NOMO-1 (cell line): ENCODE measurements at regions not wholly inside any gene's neighbourhood (a gene's known extent, or its start where the extent isn't known, plus 50 kb on each side); places are given as distances from the start of the nearest gene placed in this dataset.
A peak's percentile ranks its signal among the peaks of the same experiment; 100 is the strongest.

Experiments used
- DNase-seq, 2 experiments: peaks; one replicate each; lab custom pipeline; 2025; ENCODE audit not compliant: unreplicated experiment in 2 of 2; lab: John Stamatoyannopoulos, UW

DNA sequence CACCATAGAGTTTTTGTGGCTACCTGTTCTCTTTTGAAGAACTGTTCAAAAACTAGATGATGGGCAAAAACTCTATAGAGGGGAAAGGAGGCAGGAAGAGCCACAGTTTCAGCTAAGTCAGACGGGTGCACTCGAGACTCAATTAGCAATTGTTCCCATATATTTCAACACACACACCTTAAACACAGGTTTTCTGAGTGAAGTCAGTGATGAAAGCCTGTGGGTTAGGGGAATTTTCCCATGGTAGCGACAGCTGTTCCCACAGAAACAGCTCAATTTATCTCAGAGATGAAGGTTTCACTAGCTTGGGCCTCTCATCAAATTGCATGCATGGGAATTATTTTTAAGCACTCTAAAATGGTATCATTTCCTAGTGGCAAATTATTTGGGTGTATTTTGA, 143.4 kb downstream of the ZIC5 start:
- DNase-seq: no peak

DNA sequence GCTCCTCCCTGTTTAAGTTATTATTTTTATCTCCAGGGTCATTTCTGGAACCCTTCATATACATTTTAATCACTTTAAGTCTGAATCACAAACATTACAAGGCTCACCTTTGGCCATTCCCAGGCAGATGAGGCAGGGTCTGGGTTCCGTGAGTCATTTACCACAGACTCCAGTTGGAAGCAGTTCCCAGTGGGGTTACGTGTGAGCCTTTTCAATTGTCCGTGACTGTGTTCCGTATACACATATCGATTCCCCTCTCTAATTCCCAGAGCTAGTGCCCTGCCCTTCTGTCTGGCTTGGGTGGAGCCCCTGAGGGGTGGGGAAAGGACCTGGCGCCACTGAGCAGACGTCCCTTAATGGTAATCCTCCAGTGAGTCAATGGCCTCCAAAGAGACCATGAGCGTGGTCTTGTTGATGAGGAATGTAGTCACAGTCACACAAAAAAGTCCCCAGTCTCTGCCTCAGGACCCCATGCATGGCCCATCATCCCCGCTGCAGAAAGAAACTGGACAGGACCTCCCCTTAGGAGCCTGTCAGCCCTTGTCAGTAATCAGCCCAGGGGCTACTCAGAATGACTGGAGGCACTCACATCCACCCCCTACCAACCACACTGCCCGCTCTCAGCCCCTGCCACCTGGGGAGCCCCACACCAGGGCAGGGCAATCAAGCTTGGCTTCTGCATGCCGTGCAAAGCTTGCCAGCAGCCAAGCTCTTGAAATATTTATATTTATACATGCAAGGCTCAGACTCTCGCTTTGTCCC, 144.4 kb downstream of the ZIC5 start:
- no peak for DNase-seq

DNA sequence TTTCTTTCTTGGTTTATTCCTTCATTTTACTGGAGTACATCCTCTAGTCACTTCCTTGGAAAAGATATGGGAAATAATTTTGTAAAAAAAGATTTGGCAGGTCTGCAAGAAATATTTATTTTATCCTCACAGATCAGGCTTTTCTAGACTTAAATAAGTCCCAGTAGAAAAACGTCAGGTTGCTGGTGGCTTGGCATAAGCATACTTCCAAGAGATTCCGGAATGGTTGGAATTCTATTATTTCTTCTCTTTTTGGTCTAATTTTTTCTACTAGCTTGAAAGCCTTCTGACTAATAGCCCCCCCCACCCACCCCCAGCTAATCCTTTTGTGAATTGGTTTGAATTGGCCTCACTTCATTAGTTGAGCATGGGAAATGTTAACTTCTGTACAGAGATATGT, 147.6 kb downstream of the ZIC5 start:
- no peak for DNase-seq

DNA sequence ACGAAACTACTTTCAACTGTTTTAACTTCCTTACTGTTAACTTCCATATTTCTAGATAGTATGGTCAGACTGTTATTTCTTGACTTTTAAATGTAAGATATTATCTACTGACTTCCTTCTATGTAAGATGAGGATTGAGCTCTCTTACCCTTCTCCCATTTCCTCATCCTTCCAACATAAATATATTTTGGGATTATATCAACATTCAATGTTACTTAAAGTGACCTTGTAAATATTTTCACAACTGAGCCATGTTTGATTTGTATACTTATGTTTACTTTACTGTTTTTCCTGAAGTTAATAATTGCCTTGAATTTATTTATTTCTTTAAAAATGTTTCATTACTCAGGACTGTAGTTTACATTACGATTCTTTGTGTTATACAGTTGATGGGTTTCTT, 148.7 kb downstream of the ZIC5 start:
- DNase-seq: no peak

DNA sequence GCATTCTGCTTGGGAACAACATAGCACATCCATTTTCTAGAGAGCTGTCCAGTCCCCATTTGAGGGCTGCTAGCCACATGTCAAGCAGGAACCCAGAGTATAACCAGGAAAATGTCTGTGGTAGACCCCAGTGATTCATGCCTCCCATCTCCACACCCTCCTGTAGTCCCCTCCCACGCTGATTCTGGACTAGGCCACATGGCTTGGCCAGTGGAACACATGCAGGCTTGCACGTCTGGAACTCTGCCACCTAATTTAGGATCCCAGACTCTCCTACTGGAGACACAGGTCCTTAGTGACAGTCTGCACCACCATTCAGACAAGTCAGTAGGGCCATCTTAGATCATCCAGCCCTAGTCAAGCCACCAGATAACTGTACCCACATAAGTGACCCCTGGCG, 149.8 kb downstream of the ZIC5 start:
- DNase-seq: no peak

DNA sequence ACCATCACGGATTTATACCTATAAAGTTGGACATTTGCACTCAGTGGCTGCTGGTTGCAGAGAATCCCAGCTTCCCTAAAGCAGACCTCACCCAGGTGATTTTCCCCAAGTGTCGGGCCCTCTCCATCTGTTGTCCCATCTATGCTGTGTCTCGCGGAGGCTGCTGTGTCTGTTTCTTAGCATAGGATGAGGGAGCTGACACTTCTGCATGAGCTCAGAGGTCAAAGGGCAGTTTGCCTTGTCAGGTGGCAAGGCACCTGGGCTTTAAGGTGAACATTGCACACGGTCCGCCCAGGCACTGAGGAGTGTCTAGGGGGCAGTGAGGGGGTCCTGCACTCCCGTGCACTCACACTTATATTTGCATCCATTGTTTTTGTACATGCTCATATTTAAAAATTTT, 151.6 kb downstream of the ZIC5 start:
- no peak for DNase-seq

DNA sequence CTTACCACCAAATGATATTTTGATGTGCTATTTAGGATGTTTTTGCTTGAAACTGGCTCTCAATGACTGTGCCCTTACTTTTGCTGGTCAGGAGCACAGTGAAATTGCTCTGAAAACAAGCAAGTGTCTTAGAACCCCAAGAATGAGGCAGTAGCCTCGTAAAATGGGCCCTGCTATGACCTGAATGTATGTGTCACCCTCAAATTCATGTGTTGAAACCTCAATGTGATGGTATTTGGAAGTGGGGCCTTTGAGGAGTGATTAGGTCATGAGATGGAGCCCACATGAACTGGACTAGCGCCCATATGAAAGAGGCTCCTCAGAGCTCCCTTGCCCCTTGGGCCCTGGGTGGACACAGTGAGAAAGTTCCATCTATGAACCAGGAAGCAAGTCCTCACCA, 155.2 kb downstream of the ZIC5 start:
- DNase-seq: no peak

DNA sequence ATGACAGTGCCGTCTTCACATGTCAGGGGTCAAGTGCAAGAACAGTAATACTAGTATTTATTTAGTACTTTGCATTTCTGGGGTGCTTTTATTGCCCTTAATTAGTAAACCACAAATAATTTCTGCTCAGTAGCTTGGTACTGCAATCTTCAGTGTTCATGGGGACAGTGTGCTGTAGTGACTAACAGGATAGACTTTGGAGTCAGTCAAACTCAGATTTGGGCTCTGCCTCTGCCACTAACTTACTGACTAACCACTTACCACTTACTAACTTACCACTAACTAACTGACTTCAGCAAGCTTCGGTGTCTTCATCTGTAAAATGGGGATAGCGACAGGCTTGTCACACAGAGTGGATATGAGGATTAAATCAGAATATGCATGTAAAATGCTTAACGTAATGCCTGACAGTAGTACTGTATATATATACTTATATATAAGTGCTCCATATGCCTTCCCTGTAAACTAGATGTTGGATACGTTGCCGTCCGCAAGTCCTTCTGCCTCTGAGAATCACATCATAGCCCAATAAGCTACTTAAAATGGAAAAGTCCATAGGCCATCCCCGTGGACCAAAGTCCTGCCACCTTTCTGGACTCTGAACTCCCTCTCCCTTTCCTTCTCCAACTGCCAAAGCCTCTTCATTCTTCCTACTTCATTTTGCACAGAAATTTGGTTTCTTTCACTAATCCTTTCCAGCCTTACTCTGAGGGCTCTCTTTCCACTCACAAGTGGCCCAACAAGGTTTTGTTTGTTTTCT, 158.1 kb downstream of the ZIC5 start:
- DNase-seq: no peak

DNA sequence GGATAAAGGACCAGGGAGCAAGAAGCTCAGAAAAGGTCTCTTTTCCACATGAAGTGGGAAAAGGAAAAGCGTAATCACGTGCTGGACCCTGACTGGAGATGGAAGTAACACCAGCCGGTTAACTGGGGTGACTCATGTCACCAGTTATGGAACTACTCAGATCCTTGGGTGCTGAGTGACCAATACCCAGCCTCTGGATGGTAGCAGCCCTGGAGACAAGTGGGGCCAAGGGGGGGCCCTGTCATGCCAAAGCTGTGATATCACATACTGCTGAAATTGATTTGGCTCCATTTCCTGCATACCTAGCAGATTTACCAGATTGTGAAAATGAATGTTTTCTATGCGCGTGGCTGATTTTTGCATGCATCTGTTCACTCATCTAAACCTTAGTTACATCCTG, 158.9 kb downstream of the ZIC5 start:
- no peak for DNase-seq

DNA sequence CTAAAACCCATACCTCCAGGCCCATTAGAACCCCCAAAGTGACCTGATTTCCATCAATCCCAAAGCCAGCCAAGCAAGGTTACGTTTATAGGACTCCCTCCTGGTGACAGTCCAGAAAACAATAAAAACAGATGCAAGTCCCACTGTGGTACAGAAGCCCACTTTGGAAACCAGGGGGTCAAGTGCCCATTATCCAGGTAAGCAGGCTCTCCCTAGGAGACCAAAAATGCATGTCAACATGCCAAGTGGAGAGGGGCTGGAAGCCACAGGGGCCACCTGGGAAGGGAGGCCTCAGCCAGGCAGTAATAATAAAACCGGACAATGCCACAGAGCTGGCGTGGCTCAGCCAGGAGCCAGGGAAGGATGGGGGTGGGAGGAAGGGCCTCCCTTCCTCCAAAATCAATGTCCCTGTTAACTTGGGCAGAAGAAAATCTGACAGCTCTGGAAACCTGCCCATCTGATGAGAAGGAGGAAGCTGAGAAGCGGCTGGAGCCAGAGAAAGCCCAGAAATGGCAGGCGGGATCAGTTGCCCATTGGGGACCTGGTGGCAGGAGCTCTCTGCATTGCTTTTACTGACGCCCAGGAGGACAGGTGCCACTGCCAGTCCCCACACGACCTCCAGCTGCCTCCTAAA, 160.4 kb downstream of the ZIC5 start:
- DNase-seq: no peak

DNA sequence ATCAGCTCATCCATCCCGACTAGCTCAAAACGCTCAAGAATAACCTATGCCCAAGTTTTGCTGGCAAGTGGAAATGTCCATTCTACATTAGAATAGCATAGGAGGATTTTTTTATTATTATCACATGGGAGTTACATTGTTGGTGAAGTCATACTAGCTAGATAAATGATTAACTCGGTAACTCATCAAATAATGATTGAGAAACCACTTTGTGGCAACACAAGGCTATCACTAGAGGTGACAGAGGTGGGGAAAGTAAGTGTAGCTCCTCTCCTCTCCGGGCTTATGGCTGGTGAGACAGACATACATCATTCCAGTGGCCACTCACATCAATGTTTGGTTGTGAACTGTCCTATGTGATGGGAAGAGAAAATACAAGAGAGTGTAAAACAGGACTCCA, 161.6 kb downstream of the ZIC5 start:
- DNase-seq: no peak

DNA sequence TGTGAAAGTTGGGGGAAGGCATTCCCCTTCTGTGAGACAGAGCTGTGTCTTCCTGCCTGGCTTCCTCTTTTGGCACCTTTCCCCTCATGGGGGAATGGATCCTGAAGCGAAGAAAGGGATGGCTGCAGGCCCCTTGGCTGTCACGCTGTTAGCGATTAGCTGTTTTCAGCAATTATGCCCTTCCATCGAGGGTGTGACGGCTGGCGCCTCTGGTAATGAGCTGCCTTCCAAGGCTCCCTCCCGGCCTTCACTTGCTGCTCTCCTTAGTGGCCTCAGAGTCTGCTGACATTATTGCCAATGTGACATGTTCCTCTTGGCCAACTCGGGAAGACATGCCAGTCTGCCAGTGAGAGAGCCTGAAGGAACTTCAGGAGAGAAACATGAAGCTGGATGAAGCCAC, 162.1 kb downstream of the ZIC5 start:
- no peak for DNase-seq

DNA sequence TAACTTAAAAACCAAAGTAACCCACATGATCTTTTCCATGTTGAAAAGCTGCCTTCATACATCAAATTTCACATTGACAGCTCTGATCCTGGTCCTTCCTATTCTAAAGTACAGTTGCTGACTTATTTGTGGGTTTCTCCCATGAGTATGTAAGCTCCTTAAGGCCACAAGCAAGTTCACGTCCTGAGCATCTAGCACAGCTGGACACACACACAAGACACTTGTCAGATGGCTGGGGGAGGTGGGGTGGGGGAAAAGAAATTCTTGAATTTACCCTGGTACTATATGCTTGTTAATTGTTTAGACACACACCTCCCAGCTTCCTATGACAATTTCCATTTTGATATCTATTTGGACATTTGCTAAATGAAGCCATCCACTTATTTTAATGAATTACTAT, 162.8 kb downstream of the ZIC5 start:
- DNase-seq: no peak

DNA sequence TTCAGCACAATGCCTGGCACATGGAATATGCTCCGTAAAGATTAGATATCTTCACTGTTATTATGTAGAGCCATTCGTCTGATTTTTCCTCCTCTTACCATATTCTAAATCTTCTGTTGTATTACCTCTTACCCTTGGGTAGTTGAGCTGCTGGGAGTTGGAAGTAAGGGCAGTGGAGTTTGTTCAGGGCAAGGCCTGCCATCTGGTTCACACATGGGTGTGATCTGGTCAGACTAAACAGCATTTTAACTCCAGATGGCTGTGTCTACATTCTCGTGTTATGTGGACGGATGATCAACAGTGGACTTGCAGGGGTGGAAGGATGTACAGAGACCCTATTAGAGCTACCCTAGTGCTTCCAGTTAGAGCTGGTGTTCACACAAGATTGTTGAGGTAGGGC, 164.9 kb downstream of the ZIC5 start:
- DNase-seq: no peak

DNA sequence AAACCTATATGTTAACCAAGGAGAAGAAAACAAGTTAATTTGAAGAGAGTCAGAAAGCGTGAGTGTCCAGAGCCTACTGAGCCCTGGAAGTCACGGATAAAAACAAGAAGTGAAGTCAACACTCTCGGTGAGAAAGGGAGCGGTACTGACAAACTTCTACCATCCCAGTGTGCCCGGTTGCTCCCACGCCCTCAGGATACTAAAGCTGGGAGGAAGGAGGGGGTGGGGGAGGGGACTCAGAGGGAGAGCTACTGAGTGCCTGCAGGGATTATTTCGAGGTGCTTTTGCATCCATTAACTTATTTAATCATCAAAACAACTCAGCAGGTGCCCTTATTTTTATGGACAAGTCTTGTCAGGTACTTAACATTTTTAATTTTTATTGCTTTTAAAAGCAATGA, 166.2 kb downstream of the ZIC5 start:
- no peak for DNase-seq

DNA sequence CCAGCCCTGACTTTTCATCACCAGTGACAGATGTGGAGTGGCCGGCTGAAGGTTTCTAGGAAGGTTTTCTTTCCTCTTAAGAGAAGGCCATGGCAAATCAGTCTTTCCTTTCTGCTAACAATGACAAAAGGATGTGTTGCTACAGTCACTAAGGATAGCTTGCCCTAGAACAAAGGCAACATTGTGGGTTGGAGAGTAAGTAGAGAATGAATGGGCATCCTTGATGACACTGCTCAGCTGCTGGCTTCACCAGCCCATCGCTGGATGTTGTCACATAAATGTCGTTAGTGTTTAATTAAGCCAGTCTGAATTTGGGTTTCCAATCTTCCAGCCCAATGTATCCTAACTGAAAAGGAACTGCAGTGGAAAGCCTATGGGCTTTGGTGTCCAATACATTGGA, 168.4 kb downstream of the ZIC5 start:
- DNase-seq: no peak

DNA sequence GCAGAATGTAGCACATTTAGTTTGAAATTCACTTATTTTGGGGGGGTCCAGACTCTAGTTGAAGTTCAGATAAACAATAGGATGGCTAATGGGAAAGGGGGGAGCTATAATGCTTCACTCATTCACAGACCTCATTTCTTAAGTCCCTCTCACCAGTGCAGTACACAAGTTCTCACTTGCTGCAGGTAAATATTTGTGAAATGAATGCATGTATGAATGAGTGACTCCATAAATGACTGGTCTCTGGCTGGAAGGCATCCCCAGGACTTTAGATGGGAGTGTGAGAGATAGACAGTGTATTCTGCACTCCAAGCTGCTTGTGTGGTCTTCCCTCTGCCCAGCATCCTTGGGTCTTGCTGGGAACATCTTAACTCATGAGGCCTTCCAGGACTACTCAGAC, 169.2 kb downstream of the ZIC5 start:
- no peak for DNase-seq

DNA sequence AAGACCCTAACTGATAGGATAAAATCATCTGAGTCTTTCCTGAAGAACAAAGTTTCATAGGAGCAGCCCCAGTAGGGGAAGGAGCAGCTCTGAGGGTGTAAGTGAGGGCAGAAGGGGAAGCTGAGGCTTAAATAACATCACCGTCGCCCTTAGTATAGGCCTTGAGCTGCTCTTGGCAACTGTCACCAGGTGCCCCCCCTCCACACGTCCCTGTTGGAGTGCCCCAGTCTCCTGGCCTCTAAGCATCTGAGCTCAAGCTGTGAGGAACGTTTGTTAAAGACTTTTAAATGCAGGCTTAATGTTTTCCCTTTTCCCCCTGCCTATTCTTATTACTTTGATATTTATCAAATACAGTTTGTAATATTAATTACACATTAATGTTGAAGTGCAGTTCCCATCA, 170.6 kb downstream of the ZIC5 start:
- no peak for DNase-seq

DNA sequence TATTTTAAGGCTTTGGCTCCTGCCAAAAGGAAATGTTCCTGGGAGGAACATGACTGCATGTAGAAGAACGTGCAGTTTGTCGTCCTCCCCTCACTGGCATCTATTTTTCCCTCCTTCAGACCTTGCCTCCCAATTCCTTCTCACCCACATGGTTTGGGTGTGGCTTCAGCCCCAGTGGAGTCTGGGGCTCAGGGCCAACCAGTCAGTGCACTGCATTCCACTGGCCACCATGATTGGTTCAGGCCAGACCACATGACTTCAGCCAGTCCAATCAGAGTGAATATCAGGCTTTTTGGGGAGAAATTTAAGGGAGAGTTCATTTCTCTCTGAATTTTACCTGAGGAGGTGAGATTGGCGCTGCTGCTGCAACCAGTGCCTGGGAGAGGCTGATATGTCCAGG, 171.6 kb downstream of the ZIC5 start:
- DNase-seq: no peak

DNA sequence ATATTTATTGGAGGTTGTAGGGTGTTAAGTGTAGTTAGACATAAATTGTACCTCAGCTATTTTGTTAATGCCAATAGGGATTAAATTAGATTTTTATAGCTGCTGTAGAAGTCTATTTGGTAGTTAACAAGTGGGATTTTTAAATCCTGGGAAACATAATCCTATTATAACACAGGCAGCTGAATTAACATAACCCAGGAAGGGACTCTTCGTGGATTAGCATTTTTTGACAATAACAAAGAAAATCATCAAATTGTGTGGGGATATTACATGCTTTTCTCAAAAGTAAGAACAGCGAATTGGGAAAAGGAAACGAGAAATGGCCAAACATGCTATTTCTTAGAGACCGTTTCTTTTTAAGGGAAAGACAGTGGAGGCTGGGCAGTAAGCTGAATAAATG, 172.8 kb downstream of the ZIC5 start:
- DNase-seq: no peak

DNA sequence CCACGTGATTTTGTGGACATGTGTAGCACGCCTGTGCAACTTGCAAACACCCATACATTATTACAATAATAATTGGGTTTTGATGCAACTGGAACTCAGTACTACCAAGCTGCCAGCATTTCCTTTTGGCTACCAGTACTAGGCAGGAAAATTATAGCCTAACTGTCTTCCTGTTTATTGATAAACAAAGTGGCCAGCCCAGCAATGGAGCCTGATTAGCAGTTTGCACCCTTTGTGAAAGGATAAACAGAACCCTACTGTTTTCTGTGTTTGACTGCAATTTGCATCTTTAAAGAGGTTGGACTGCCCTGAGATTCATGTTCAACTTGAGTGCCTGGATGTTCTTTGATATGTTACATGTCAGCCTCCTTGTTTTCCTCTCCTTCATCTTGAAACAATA, 173.9 kb downstream of the ZIC5 start:
- no peak for DNase-seq

DNA sequence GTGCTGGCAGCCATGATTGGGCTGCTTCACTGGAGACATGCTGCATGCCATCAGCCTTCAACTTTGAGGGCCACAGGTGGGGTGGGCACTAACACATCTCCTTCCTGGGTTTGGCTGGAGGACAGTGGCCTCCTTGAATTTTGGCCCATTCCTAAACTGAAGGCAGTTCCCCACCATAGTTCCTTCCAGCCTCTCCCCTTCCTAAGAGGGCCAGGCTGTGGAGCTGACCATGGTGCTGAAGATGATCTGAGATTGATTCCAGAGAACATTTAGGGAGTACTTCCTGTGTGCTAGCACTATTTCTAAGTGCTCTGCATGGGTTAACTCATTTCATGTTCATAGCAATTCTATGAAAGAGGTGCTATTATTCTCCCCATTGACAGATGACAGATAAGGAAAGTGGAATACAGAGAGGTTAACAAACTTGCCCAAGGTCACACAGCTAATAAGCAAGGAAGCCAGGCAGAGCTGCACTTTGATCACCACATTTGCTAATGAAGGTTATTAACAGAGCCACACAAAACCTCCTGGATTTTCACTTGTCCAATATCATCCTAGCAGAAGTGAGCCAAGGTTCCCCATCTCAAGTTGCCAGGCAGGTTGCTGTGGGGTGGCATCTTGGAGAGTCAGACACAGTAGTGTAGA, 175.3 kb downstream of the ZIC5 start:
- DNase-seq: peak in 1 of 2 experiments; percentile 9
